BE2C (cell line): ENCODE measurements at regions not wholly inside any gene's neighbourhood (a gene's known extent, or its start where the extent isn't known, plus 50 kb on each side); places are given as distances from the start of the nearest gene placed in this dataset.

Experiments
- DNase-seq: peaks from one replicate; pipeline ENCODE4 v3.0.0-alpha.2; 2020
- H3K27me3 ChIP-seq: fragments of 250-450 bp; sonication (Bioruptor Pico); 2 replicates; pipeline ENCODE4 v1.5.1; 2020; ENCODE audit warnings: mild to moderate bottlenecking
- H3K36me3 ChIP-seq: fragments of 250-450 bp; sonication (Bioruptor Pico); 2 replicates; pipeline ENCODE4 v1.5.1; 2020; ENCODE audit warnings: mild to moderate bottlenecking
- H3K4me1 ChIP-seq: fragments of 250-450 bp; sonication (Bioruptor Pico); 2 replicates; pipeline ENCODE4 v1.5.1; 2020
- H3K4me3 ChIP-seq: 2 replicates; pipeline ENCODE4 v1.5.1; 2011; ENCODE audit warnings: low read depth, low read length
- H3K9me3 ChIP-seq: fragments of 250-450 bp; sonication (Bioruptor Pico); 2 replicates; pipeline ENCODE4 v1.5.1; 2020
- TF ChIP-seq, protein P1 (sequence below): IDR thresholded peaks from 2 replicates; pipeline ENCODE4 v1.5.1; 2012; ENCODE audit warnings: mild to moderate bottlenecking, low read depth, low read length

- Histone ChIP-seq H3K36me3 (no peaks in the 10 kb centered on the region), H3K4me3 (no peak overlapping the region), H3K27me3 (no peaks in the 10 kb centered on the region), H3K9me3 (no peaks in the 10 kb centered on the region), H3K4me1 (no peaks in the 10 kb centered on the region)
- no peak for DNase-seq
- TF ChIP-seq, protein P1, sequence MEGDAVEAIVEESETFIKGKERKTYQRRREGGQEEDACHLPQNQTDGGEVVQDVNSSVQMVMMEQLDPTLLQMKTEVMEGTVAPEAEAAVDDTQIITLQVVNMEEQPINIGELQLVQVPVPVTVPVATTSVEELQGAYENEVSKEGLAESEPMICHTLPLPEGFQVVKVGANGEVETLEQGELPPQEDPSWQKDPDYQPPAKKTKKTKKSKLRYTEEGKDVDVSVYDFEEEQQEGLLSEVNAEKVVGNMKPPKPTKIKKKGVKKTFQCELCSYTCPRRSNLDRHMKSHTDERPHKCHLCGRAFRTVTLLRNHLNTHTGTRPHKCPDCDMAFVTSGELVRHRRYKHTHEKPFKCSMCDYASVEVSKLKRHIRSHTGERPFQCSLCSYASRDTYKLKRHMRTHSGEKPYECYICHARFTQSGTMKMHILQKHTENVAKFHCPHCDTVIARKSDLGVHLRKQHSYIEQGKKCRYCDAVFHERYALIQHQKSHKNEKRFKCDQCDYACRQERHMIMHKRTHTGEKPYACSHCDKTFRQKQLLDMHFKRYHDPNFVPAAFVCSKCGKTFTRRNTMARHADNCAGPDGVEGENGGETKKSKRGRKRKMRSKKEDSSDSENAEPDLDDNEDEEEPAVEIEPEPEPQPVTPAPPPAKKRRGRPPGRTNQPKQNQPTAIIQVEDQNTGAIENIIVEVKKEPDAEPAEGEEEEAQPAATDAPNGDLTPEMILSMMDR: no peak
These were observed 179.2 kb upstream of the HCCS start for GRCh38 chrX:10931976-10932375.

DNA sequence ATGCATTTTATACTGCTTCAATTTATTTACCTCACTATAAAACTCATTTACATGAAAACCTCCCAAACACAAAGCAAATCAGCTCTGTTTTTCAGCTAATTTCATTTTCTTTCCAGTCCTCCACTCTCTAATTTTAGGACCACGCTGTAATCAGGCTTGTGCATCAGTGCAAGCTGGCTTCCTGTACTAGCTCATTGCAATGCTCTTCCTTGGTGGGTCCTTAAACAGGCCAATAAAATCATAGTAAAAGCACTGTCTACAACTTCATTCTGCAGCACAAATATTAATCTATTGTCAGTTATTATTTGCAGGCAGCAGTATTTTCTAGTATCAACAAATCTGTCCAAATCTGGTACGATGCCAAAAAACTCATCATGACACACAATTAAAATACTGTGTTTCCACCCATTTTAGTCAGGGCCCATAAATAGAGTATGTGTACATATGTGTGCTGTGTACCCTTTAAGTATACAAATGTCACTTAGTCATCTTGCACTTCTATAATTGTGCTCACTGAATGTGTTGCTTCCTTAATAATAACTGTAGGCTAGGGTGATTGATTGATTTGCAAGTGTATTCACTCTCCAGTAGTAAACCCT lies 178.2 kb upstream of the HCCS start:
- DNase-seq: peak; percentile 22
- Histone ChIP-seq H3K4me1 (no peaks in the 10 kb centered on the region), H3K4me3 (no peak overlapping the region), H3K27me3 (no peaks in the 10 kb centered on the region), H3K36me3 (no peaks in the 10 kb centered on the region), H3K9me3 (no peaks in the 10 kb centered on the region)
- TF ChIP-seq, protein P1: no peak

DNA sequence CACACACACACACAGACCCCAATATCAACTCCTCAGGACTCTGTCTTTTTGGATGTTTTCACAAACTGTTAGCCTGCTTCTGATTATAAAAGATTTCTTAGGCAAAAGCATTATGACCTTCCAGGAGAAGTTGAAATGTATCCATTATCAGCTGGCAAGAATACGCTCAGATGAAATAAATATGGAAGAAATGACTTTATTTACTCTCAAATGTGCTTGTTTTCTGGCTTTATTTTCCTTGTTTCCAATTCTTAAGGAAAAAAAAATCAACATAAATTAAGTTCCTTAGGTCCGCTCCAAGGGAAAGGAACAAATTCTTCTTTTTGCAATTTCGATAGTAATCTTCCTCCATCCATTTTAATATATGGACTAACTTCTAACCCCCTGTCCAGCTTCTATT lies 175.6 kb upstream of the HCCS start:
- TF ChIP-seq, protein P1: no peak
- no peaks in the 10 kb centered on the region for H3K4me1 ChIP-seq
- no peak overlapping the region for H3K4me3 ChIP-seq
- DNase-seq: no peak
- H3K27me3 ChIP-seq: no peaks in the 10 kb centered on the region
- no peaks in the 10 kb centered on the region for H3K9me3 ChIP-seq
- no peaks in the 10 kb centered on the region for H3K36me3 ChIP-seq

GRCh38 chrX:10936976-10937375 lies 174.2 kb upstream of the HCCS start:
- Histone ChIP-seq H3K36me3 (no peaks in the 10 kb centered on the region), H3K4me3 (no peak overlapping the region), H3K9me3 (no peaks in the 10 kb centered on the region), H3K4me1 (no peaks in the 10 kb centered on the region), H3K27me3 (no peaks in the 10 kb centered on the region)
- TF ChIP-seq, protein P1: no peak
- no peak for DNase-seq

DNA sequence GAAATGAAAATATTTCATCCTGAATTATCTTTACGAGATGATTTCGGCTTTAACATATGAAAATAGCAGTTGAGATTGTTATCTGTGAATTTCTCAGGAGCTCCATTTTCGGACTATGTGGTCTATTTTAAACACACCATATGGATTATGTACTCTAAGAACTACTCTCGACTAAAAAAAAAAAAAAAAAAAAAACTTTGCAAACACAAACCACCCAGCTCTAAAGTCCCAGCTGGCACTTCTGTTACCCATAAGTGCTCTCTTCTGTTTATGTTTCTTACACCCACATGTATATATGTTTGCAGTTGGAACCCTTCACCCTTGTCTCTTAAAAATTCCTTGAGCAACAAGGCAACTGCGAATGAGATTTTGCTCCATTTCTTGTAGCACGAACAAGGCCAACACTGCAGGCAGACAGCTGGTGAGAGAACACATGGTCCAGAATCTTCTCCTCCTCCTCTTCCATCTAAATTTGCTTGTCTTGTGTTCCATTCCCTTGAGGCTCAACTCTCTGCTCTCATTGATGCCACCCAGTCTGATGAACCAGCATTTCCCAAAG lies 172.7 kb upstream of the HCCS start:
- Histone ChIP-seq H3K9me3 (no peaks in the 10 kb centered on the region), H3K4me3 (no peak overlapping the region), H3K36me3 (no peaks in the 10 kb centered on the region), H3K4me1 (no peaks in the 10 kb centered on the region), H3K27me3 (no peaks in the 10 kb centered on the region)
- DNase-seq: no peak
- TF ChIP-seq, protein P1: no peak

DNA sequence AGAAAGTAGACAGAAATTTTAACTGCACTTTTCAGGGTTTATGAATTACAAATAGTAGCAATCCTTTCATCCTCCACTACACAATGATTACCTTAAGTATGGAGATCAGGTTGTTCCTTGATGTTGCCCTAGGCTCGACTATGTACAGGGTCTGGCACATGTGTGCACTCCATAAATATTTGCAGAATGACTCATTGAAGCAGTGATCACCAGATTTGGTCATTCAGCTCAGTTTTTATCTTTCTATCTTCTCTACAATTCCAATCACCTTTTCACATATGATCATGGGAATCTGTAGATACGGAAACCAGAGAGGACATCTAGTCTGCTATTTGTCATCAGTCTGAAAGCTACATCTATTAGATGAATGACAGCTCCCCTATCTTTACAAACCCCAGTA lies 171.7 kb upstream of the HCCS start:
- no peak for DNase-seq
- Histone ChIP-seq H3K4me3 (no peak overlapping the region), H3K9me3 (no peaks in the 10 kb centered on the region), H3K36me3 (no peaks in the 10 kb centered on the region), H3K27me3 (no peaks in the 10 kb centered on the region), H3K4me1 (no peaks in the 10 kb centered on the region)
- TF ChIP-seq, protein P1: no peak
